Smooth muscle cell (in vitro differentiated cells): ENCODE measurements at regions not wholly inside any gene's neighbourhood (a gene's known extent, or its start where the extent isn't known, plus 50 kb on each side); places are given as distances from the start of the nearest gene placed in this dataset.

Source experiments
- DNase-seq: peaks from one replicate; lab custom pipeline; 2025; ENCODE audit not compliant: unreplicated experiment; lab: John Stamatoyannopoulos, UW
- H2AFZ ChIP-seq: fragments of 200-600 bp; sonication (generic); 2 replicates; pipeline ENCODE4 v1.6.0; 2016; ENCODE audit warnings: antibody characterized with exemption, low read depth, mild to moderate bottlenecking
- H3F3A ChIP-seq: fragments of 200-600 bp; sonication (generic); 2 replicates; pipeline ENCODE4 v1.6.0; 2017; ENCODE audit warnings: antibody characterized with exemption, low read depth
- H3K27ac ChIP-seq: fragments of 200-600 bp; sonication (generic); 2 replicates; pipeline ENCODE4 v1.5.1; 2016; ENCODE audit warnings: low read depth, mild to moderate bottlenecking
- H3K27me3 ChIP-seq: fragments of 200-600 bp; sonication (generic); 2 replicates; pipeline ENCODE4 v1.6.1; 2016; ENCODE audit warnings: low read depth, mild to moderate bottlenecking
- H3K36me3 ChIP-seq: fragments of 200-600 bp; sonication (generic); 2 replicates; pipeline ENCODE4 v1.5.1; 2016; ENCODE audit warnings: low read depth
- H3K4me1 ChIP-seq: fragments of 200-600 bp; sonication (generic); 2 replicates; pipeline ENCODE4 v1.5.1; 2016; ENCODE audit warnings: low read depth
- H3K4me2 ChIP-seq: fragments of 200-600 bp; sonication (generic); 2 replicates; pipeline ENCODE4 v1.6.0; 2016; ENCODE audit warnings: mild to moderate bottlenecking
- H3K4me3 ChIP-seq: fragments of 200-600 bp; sonication (generic); 2 replicates; pipeline ENCODE4 v1.5.1; 2016; ENCODE audit warnings: mild to moderate bottlenecking
- H3K79me2 ChIP-seq: fragments of 200-600 bp; sonication (generic); 2 replicates; pipeline ENCODE4 v1.6.0; 2016; ENCODE audit warnings: low read depth, mild to moderate bottlenecking
- H3K9ac ChIP-seq: fragments of 200-600 bp; sonication (generic); 2 replicates; pipeline ENCODE4 v1.6.0; 2016; ENCODE audit warnings: low read depth
- H3K9me3 ChIP-seq: fragments of 200-600 bp; sonication (generic); replicated peaks from 2 replicates; pipeline ENCODE4 v1.5.1; 2016; ENCODE audit warnings: low read depth
- H4K20me1 ChIP-seq: fragments of 200-600 bp; sonication (generic); 2 replicates; pipeline ENCODE4 v1.6.0; 2016; ENCODE audit warnings: low read depth
- WGBS: methylation state at CpG from one replicate; pipeline ENCODE4 v1.1.7; 2016; ENCODE audit warnings: low lambda C conversion rate; 5-methylcytosine and 5-hydroxymethylcytosine counted together
- TF ChIP-seq, protein P1 (sequence below): fragments of 200-600 bp; sonication (generic); IDR thresholded peaks from 2 replicates; pipeline ENCODE4 v1.5.1; 2017; ENCODE audit warnings: borderline replicate concordance, mild to moderate bottlenecking, antibody characterized with exemption; ENCODE audit not compliant: insufficient read depth, poor library complexity, severe bottlenecking

- whole genome bisulfite sequencing = 81% methylated on average over 9 of the region's 9 CpGs
- no peak overlapping the region for H3K9ac ChIP-seq
Observed at GRCh38 chr3:3739330-3740060, 59.7 kb upstream of the LRRN1 start.

DNA sequence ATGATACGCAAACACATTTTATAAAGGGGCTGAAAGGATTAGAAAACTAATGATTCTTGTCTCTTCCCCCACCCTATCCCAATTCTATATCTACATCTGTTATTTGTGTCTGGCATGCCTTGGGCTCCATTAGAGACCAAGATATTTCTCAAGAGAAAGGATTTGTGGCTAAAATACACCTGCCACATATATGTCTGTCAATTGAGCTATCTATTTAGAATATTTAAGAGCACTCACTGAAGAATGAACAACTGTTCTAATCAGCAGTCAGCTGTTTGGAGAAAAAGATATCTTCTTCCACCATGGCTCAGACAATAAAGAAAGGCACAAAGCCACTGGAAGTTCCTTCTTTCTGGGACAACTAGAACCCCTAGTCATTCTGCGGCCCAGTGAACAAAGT is 61.7 kb upstream of the LRRN1 start:
- Histone ChIP-seq H3K36me3 (no peaks in the 10 kb centered on the region), H4K20me1 (no peaks in the 10 kb centered on the region), H3K9me3 (no peaks in the 10 kb centered on the region), H3K4me2 (no peak overlapping the region), H2AFZ (no peak overlapping the region), H3K4me3 (no peak overlapping the region), H3K9ac (no peak overlapping the region), H3F3A (no peaks in the 10 kb centered on the region), H3K27ac (no peak overlapping the region), H3K79me2 (no peaks in the 10 kb centered on the region), H3K27me3 (no peaks in the 10 kb centered on the region), H3K4me1 (peaks cover 6% of the 10 kb centered on the region)
- 75% methylated on average over 2 of the region's 2 CpGs for WGBS
- TF ChIP-seq, protein P1, sequence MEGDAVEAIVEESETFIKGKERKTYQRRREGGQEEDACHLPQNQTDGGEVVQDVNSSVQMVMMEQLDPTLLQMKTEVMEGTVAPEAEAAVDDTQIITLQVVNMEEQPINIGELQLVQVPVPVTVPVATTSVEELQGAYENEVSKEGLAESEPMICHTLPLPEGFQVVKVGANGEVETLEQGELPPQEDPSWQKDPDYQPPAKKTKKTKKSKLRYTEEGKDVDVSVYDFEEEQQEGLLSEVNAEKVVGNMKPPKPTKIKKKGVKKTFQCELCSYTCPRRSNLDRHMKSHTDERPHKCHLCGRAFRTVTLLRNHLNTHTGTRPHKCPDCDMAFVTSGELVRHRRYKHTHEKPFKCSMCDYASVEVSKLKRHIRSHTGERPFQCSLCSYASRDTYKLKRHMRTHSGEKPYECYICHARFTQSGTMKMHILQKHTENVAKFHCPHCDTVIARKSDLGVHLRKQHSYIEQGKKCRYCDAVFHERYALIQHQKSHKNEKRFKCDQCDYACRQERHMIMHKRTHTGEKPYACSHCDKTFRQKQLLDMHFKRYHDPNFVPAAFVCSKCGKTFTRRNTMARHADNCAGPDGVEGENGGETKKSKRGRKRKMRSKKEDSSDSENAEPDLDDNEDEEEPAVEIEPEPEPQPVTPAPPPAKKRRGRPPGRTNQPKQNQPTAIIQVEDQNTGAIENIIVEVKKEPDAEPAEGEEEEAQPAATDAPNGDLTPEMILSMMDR = no peak
- DNase-seq = no peak

More at GRCh38 chr3:3739330-3740060, 59.7 kb upstream of the LRRN1 start:
- Histone ChIP-seq H3K4me3 (no peak overlapping the region), H2AFZ (no peak overlapping the region), H3K79me2 (no peaks in the 10 kb centered on the region), H3F3A (no peaks in the 10 kb centered on the region), H3K4me1 (peaks cover 6% of the 10 kb centered on the region), H3K27ac (no peak overlapping the region), H3K4me2 (no peak overlapping the region), H3K27me3 (no peaks in the 10 kb centered on the region), H4K20me1 (no peaks in the 10 kb centered on the region), H3K9me3 (no peaks in the 10 kb centered on the region), H3K36me3 (no peaks in the 10 kb centered on the region)
- TF ChIP-seq, protein P1 = no peak
- DNase-seq = no peak

DNA sequence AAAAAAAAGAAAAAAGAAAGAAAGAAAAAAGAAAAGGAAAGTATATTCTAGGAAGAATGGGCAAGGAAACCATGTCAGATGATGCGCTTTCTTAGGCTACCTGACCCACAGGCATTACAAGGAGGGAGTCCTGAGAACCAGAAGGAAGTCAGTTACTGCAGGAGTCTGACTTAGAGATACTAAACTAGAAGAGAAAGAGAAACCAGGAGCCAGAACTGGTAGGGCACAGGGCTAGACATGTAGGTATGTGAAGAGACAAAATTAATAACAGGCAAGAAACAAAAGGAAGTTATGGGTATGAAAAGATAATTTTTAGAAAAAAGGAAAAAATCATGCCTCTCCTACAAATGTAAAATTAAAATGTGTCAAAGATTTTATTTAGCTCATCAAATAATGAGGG is 63.3 kb upstream of the LRRN1 start:
- DNase-seq = no peak
- Histone ChIP-seq H3K79me2 (no peaks in the 10 kb centered on the region), H3K9me3 (no peaks in the 10 kb centered on the region), H4K20me1 (no peaks in the 10 kb centered on the region), H3K4me2 (no peak overlapping the region), H3K36me3 (no peaks in the 10 kb centered on the region), H3K4me1 (peaks cover 6% of the 10 kb centered on the region), H3F3A (peaks cover 3% of the 10 kb centered on the region), H3K4me3 (no peak overlapping the region), H3K27me3 (no peaks in the 10 kb centered on the region), H3K27ac (no peak overlapping the region), H2AFZ (no peak overlapping the region), H3K9ac (no peak overlapping the region)
- WGBS = 94% methylated on average over 1 of the region's 1 CpG
- TF ChIP-seq, protein P1 = no peak

DNA sequence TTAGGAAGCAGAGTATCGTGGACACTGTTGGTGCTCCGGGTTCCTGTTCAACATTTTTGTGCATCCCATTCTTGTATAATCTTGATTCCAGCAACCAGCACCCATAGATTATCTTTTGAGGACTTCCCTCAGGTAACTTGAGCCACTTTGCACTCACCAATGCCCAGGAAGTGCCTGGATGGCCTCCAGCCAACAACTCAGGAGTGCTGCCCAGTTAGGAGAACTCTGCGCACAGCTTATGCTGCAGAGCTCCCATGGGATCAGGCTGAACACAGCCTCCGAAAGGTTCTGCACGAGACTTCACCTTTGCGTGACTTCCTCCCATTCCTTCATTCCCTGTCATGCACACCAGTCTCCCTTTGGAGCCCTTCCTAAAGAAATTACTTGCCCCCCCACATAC is 64.3 kb upstream of the LRRN1 start:
- WGBS = 98% methylated on average over 6 of the region's 6 CpGs
- H2AFZ ChIP-seq = no peak overlapping the region

More for the DNA sequence above, 64.3 kb upstream of the LRRN1 start:
- H3F3A ChIP-seq = peaks cover 7% of the 10 kb centered on the region
- H4K20me1 ChIP-seq = no peaks in the 10 kb centered on the region
- no peak for DNase-seq
- H3K9me3 ChIP-seq = no peaks in the 10 kb centered on the region
- H3K27ac ChIP-seq = no peak overlapping the region
- no peak overlapping the region for H3K4me3 ChIP-seq
- no peaks in the 10 kb centered on the region for H3K27me3 ChIP-seq
- TF ChIP-seq, protein P1 = no peak
- no peaks in the 10 kb centered on the region for H3K36me3 ChIP-seq
- H3K9ac ChIP-seq = no peak overlapping the region
- H3K4me1 ChIP-seq = peaks cover 10% of the 10 kb centered on the region
- no peak overlapping the region for H3K4me2 ChIP-seq
- H3K79me2 ChIP-seq = no peaks in the 10 kb centered on the region
